ENCODE measurements at regions not wholly inside any gene's neighbourhood (a gene's known extent, or its start where the extent isn't known, plus 50 kb on each side); places are given as distances from the start of the nearest gene placed in this dataset.

GRCh38 chr11:88448131-88448670 lies 110.7 kb upstream of the CTSC start:
- no peak for DNase-seq

GRCh38 chr11:88447281-88447680 lies 109.7 kb upstream of the CTSC start:
- DNase-seq = no peak

- no peak for DNase-seq
Observed at GRCh38 chr11:88439356-88439755, 101.8 kb upstream of the CTSC start.

- DNase-seq = no peak
Observed at GRCh38 chr11:88438721-88439120, 101.2 kb upstream of the CTSC start.

GRCh38 chr11:88435415-88435814 lies 97.9 kb upstream of the CTSC start:
- no peak for DNase-seq

GRCh38 chr11:88434333-88434976 lies 96.9 kb upstream of the CTSC start:
- no peak for DNase-seq

- no peak for DNase-seq
Observed at GRCh38 chr11:88433536-88434230, 96.1 kb upstream of the CTSC start.

- no peak for DNase-seq
Observed at GRCh38 chr11:88431675-88432341, 94.3 kb upstream of the CTSC start.

- DNase-seq = no peak
Observed at GRCh38 chr11:88428959-88429358, 91.4 kb upstream of the CTSC start.

- DNase-seq = no peak
Observed at GRCh38 chr11:88427719-88428118, 90.2 kb upstream of the CTSC start.

- no peak for DNase-seq
Observed at GRCh38 chr11:88424881-88425280, 87.3 kb upstream of the CTSC start.

- DNase-seq = peak; percentile 30
Observed at GRCh38 chr11:88421530-88421929, 84.0 kb upstream of the CTSC start.

GRCh38 chr11:88420165-88420791 lies 82.7 kb upstream of the CTSC start:
- no peak for DNase-seq

GRCh38 chr11:88418508-88418907 lies 81.0 kb upstream of the CTSC start:
- no peak for DNase-seq

- DNase-seq = no peak
Observed at GRCh38 chr11:88415495-88415894, 78.0 kb upstream of the CTSC start.

- DNase-seq = peak; percentile 48
Observed at GRCh38 chr11:88414981-88415413, 77.5 kb upstream of the CTSC start.

GRCh38 chr11:88414385-88414861 lies 76.9 kb upstream of the CTSC start:
- peak; percentile 44 for DNase-seq

GRCh38 chr11:88411265-88411664 lies 73.7 kb upstream of the CTSC start:
- DNase-seq = no peak

- DNase-seq = no peak
Observed at GRCh38 chr11:88410656-88411055, 73.1 kb upstream of the CTSC start.

GRCh38 chr11:88410056-88410455 lies 72.5 kb upstream of the CTSC start:
- no peak for DNase-seq

GRCh38 chr11:88406876-88407275 lies 69.3 kb upstream of the CTSC start:
- no peak for DNase-seq

GRCh38 chr11:88405853-88406252 lies 68.3 kb upstream of the CTSC start:
- no peak for DNase-seq
